Muscle of leg (tissue), 3 donors: ENCODE measurements at regions not wholly inside any gene's neighbourhood (a gene's known extent, or its start where the extent isn't known, plus 50 kb on each side); places are given as distances from the start of the nearest gene placed in this dataset.

Experiments used
- DNase-seq: peaks from one replicate; pipeline ENCODE4 v3.0.0; 2013
- H3K27ac ChIP-seq: one replicate; pipeline ENCODE4 v1.5.1; 2013; ENCODE audit warnings: mild to moderate bottlenecking, low read length, control low read depth
- H3K27me3 ChIP-seq: one replicate; pipeline ENCODE4 v1.6.1; 2013; ENCODE audit warnings: low read length; ENCODE audit not compliant: control insufficient read depth, insufficient read depth
- H3K36me3 ChIP-seq: one replicate; pipeline ENCODE4 v1.6.1; 2013; ENCODE audit warnings: low read length; ENCODE audit not compliant: control insufficient read depth, insufficient read depth
- H3K4me1 ChIP-seq: one replicate; pipeline ENCODE4 v1.6.1; 2013; ENCODE audit warnings: low read length; ENCODE audit not compliant: control insufficient read depth, insufficient read depth
- H3K4me3 ChIP-seq: one replicate; pipeline ENCODE4 v1.5.1; 2013; ENCODE audit warnings: low read length, control low read depth
- H3K9me3 ChIP-seq: replicated peaks from 2 replicates; pipeline ENCODE4 v1.6.1; 2013; ENCODE audit warnings: low read depth, low read length; ENCODE audit not compliant: control insufficient read depth
- WGBS: methylation state at CpG from one replicate; pipeline ENCODE4 v1.1.5; 2013; ENCODE audit warnings: missing lambda C conversion rate; ENCODE audit not compliant: insufficient coverage; 5-methylcytosine and 5-hydroxymethylcytosine counted together

GRCh38 chr1:193974286-193974798 lies 787.9 kb upstream of the B3GALT2 start:
- DNase-seq = no peak
- H3K4me1 ChIP-seq = no peaks in the 10 kb centered on the region
- H3K4me3 ChIP-seq = no peak overlapping the region
- WGBS = no CpG with 5 or more reads among the region's 3 CpGs
- H3K9me3 ChIP-seq = no peaks in the 10 kb centered on the region
- no peaks in the 10 kb centered on the region for H3K36me3 ChIP-seq
- no peak overlapping the region for H3K27ac ChIP-seq
- H3K27me3 ChIP-seq = no peaks in the 10 kb centered on the region

- no peak for DNase-seq
- H3K27ac ChIP-seq = no peak overlapping the region
- H3K4me1 ChIP-seq = no peaks in the 10 kb centered on the region
- no peaks in the 10 kb centered on the region for H3K36me3 ChIP-seq
- no peaks in the 10 kb centered on the region for H3K27me3 ChIP-seq
- no peaks in the 10 kb centered on the region for H3K9me3 ChIP-seq
- H3K4me3 ChIP-seq = no peak overlapping the region
- WGBS = no CpG with 5 or more reads among the region's 3 CpGs
Observed at GRCh38 chr1:193973428-193973827, 787.0 kb upstream of the B3GALT2 start.

- no peaks in the 10 kb centered on the region for H3K36me3 ChIP-seq
Observed at GRCh38 chr1:193971595-193971994, 785.2 kb upstream of the B3GALT2 start.

GRCh38 chr1:193960499-193960898 lies 774.1 kb upstream of the B3GALT2 start:
- no peak overlapping the region for H3K27ac ChIP-seq
- H3K27me3 ChIP-seq = no peaks in the 10 kb centered on the region
- DNase-seq = no peak
- no peaks in the 10 kb centered on the region for H3K36me3 ChIP-seq
- no peaks in the 10 kb centered on the region for H3K9me3 ChIP-seq
- H3K4me3 ChIP-seq = no peak overlapping the region
- no CpG with 5 or more reads among the region's 1 CpG for WGBS
- no peaks in the 10 kb centered on the region for H3K4me1 ChIP-seq

More at GRCh38 chr1:193971595-193971994, 785.2 kb upstream of the B3GALT2 start:
- WGBS = no CpG with 5 or more reads among the region's 3 CpGs
- H3K4me1 ChIP-seq = no peaks in the 10 kb centered on the region
- no peak overlapping the region for H3K4me3 ChIP-seq
- no peak for DNase-seq
- no peak overlapping the region for H3K27ac ChIP-seq
- no peaks in the 10 kb centered on the region for H3K27me3 ChIP-seq
- H3K9me3 ChIP-seq = no peaks in the 10 kb centered on the region

- Histone ChIP-seq H3K36me3 (no peaks in the 10 kb centered on the region), H3K9me3 (no peaks in the 10 kb centered on the region), H3K27ac (no peak overlapping the region), H3K27me3 (no peaks in the 10 kb centered on the region), H3K4me1 (no peaks in the 10 kb centered on the region), H3K4me3 (no peak overlapping the region)
- DNase-seq = no peak
- WGBS = no CpG with 5 or more reads among the region's 2 CpGs
Observed at GRCh38 chr1:193960040-193960439, 773.6 kb upstream of the B3GALT2 start.

GRCh38 chr1:193957556-193958095 lies 771.2 kb upstream of the B3GALT2 start:
- no peaks in the 10 kb centered on the region for H3K36me3 ChIP-seq
- H3K27me3 ChIP-seq = no peaks in the 10 kb centered on the region
- no peak overlapping the region for H3K27ac ChIP-seq
- no peak overlapping the region for H3K4me3 ChIP-seq
- H3K4me1 ChIP-seq = no peaks in the 10 kb centered on the region
- WGBS = 85% methylated on average over 4 of the region's 7 CpGs
- no peaks in the 10 kb centered on the region for H3K9me3 ChIP-seq
- DNase-seq = no peak

GRCh38 chr1:193952778-193953374 lies 766.5 kb upstream of the B3GALT2 start:
- WGBS = 85% methylated on average over 1 of the region's 1 CpG
- peak; percentile 8 for DNase-seq
- no peaks in the 10 kb centered on the region for H3K4me1 ChIP-seq
- H3K9me3 ChIP-seq = no peaks in the 10 kb centered on the region
- H3K27me3 ChIP-seq = no peaks in the 10 kb centered on the region
- H3K4me3 ChIP-seq = no peak overlapping the region
- no peak overlapping the region for H3K27ac ChIP-seq
- H3K36me3 ChIP-seq = no peaks in the 10 kb centered on the region

- 92% methylated on average over 3 of the region's 3 CpGs for WGBS
- Histone ChIP-seq H3K9me3 (no peaks in the 10 kb centered on the region), H3K27me3 (no peaks in the 10 kb centered on the region), H3K4me3 (no peak overlapping the region), H3K36me3 (no peaks in the 10 kb centered on the region), H3K27ac (no peak overlapping the region), H3K4me1 (no peaks in the 10 kb centered on the region)
- no peak for DNase-seq
Observed at GRCh38 chr1:193951984-193952383, 765.6 kb upstream of the B3GALT2 start.

GRCh38 chr1:193944454-193944853 lies 758.0 kb upstream of the B3GALT2 start:
- no peak for DNase-seq
- Histone ChIP-seq H3K4me1 (no peaks in the 10 kb centered on the region), H3K27me3 (no peaks in the 10 kb centered on the region), H3K36me3 (no peaks in the 10 kb centered on the region), H3K9me3 (peaks cover 2% of the 10 kb centered on the region), H3K27ac (no peak overlapping the region), H3K4me3 (no peak overlapping the region)

- peaks cover 2% of the 10 kb centered on the region for H3K9me3 ChIP-seq
- no peak for DNase-seq
- no peaks in the 10 kb centered on the region for H3K4me1 ChIP-seq
- H3K27ac ChIP-seq = no peak overlapping the region
- H3K4me3 ChIP-seq = no peak overlapping the region
- WGBS = no CpG with 5 or more reads among the region's 1 CpG
- H3K36me3 ChIP-seq = no peaks in the 10 kb centered on the region
- no peaks in the 10 kb centered on the region for H3K27me3 ChIP-seq
Observed at GRCh38 chr1:193940176-193940575, 753.8 kb upstream of the B3GALT2 start.

GRCh38 chr1:193939585-193939984 lies 753.2 kb upstream of the B3GALT2 start:
- Histone ChIP-seq H3K4me3 (no peak overlapping the region), H3K9me3 (peaks cover 2% of the 10 kb centered on the region), H3K27me3 (no peaks in the 10 kb centered on the region), H3K36me3 (no peaks in the 10 kb centered on the region), H3K27ac (no peak overlapping the region), H3K4me1 (no peaks in the 10 kb centered on the region)
- no peak for DNase-seq
- WGBS = 100% methylated on average over 2 of the region's 3 CpGs
